GM18951 (cell line): ENCODE measurements at regions not wholly inside any gene's neighbourhood (a gene's known extent, or its start where the extent isn't known, plus 50 kb on each side); places are given as distances from the start of the nearest gene placed in this dataset.

Source experiments
- POLR2A ChIP-seq: IDR thresholded peaks from 4 replicates; pipeline ENCODE4 v1.6.1; 2011; ENCODE audit warnings: mild to moderate bottlenecking; ENCODE audit not compliant: insufficient read length, insufficient read depth; ENCODE audit errors: extremely low read depth
- in situ Hi-C: fragments of 300-500 bp; cut with MboI; formaldehyde crosslinking; loops from one replicate; pipeline ENCODE4 v1.12.0; 2022; ENCODE audit warnings: low sequenced_read_pairs, mixed read lengths, inconsistent platforms; ENCODE audit not compliant: unreplicated experiment

DNA sequence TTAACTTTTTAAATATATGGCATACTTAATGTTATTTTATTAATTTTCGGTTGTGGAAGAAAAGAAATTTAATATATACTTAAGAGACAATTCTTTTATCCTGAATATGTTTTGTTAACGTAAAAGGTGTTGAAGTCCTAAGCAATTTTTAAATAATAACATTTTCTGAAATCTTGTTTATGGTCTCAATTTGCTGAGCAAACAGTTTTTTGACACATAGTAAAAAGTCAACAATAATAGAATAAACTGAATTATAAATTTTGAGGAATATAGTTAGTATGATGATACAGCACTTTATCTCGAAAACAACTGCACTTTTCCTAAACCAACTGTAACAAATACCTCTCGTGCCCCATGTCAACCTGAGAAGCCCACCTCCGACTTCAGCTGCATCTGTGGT lies 229.8 kb upstream of the TARS1 start:
- TF ChIP-seq POLR2A: no peak
- in situ Hi-C loops: no loop called here

DNA sequence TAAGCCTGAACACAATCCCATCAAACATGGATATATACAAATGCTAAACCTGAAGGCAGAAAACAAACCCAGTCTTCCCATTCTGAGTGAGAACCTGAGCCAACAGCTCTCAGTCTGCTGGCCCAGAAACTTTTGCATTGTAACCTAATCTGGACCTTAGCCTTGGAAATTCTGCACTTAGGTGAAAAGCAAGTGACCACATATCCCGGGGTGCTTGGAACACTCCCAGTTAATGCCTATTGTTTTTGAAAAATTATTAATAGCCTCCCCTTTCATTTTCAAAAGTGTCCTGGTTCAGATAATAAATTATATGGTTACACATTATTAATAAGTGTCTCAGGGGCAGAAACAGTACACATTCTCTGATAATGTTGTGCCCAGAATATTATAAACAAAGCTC lies 228.3 kb upstream of the TARS1 start:
- no peak for TF ChIP-seq POLR2A
- in situ Hi-C loops: no loop called here

DNA sequence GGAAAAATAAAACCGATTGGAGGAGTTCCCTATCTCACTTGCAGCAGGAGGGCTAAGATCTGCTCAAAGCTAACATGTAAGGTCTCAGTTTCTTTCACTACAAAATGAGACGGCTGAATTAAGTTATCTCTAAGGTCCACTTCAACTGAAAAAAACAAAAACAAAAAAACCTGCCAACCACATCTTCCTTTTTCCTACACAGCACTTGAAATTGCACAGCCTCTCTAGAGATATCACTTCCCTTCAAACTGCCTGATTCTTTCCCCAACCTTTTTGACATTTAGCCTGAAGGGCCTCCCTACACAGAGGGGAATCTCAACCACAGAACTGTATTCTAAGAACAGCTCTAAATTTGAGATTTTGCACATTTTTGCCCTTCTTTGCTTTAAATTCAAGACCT lies 227.9 kb upstream of the TARS1 start:
- in situ Hi-C loops: no loop called here
- no peak for TF ChIP-seq POLR2A

DNA sequence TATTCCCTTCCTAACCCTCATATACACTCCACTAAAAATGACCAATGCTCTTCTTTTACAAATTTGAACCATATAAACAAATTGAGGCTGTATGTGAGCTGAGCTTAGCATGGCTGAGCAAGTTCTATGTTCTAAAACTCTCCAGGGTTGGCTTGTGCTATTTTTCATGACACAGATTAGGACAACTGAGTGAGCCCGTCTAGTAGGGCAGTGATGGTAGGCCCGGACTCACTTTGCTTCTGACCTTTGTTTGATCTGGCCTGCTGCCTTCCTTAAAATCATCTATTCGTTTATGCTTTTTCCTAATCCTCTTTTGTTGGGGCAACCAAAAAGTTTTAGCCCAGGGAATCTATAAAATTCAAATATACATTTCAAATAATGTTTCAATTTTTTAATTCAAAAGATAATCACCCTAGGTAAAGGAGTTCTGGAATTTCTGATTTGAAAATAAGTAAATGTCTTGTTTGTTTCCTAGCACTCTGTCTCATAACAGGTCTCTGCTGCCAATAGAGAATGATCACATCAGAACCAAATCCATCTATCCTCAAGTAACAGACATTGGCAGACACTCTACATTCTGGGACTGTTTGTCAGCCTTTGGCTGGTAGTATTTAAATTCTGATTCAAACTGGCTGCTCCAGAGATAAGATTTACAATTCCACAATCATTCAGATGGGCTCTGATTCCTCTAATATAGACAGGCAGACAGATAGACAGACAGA lies 217.0 kb upstream of the TARS1 start:
- in situ Hi-C loops: no loop called here
- no peak for TF ChIP-seq POLR2A

DNA sequence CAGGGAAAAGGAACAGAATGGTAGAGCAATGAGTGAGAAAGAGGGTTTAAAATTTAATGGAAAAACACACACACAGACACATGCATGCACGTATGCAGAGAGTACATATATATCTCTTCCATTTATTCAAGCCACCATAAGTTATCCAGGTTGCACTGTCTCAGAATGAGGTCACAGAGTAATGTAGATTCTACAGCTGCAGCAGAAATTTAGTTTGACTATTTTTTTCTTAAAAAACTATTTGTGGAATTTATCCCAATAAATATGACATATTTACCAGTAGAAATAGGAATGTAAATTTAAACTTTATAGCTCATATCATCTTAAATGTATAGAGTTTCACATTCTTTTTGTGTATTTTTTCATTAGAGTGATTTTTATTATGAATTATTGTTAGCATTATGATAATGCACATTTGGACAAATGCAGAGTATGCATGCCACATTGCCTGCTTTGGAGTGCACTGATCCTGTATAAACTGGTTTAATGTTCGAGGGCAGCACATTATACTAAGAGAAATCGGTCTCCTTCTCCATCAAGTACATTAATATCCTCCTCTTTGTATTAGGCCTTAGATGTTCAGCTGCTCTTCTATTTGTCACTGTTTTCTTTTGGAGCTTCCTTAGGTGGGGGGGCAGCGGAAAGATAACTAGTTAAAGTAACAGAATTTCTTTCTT lies 216.3 kb upstream of the TARS1 start:
- no peak for TF ChIP-seq POLR2A
- in situ Hi-C loops: no loop called here

DNA sequence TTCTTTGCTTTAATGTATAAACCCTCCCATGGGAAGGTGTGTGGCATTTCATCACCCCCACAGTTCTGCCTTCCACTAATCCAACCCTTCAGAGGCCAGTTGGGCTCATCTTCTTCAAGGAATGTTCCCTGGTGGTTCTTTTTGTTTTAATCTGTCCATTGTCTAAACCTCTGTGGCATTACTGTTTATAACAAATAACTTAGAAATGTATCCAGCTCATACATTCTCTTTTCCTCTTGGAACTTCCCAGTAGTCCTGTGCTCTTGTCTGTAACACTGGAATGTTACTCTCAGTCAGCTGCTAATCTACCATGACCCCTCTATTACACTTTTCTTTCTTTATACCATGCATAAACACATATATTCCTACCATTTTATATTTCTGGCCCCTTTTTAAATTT lies 213.5 kb upstream of the TARS1 start:
- in situ Hi-C loops: no loop called here

DNA sequence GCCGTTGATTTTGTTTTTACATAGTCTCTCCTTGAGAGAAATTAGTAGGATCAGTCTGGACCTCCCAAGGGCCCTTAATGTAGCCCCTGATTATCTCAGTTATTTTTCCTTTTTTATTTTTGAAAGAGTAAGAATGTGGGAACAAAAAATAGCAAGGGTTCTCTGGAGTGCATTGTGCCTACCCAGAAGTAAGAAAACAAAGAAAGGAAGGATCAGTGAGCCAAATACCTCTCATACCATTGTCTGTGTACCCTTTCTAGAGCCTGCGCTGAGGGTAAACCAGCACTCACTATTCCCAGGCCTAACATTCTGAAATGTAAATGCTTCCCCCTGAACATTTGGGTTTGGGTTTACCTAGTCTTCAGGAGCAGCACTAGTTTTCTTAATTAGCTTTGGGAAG lies 213.0 kb upstream of the TARS1 start:
- in situ Hi-C loops: no loop called here
- TF ChIP-seq POLR2A: no peak

More for the DNA sequence above, 213.5 kb upstream of the TARS1 start:
- no peak for TF ChIP-seq POLR2A

DNA sequence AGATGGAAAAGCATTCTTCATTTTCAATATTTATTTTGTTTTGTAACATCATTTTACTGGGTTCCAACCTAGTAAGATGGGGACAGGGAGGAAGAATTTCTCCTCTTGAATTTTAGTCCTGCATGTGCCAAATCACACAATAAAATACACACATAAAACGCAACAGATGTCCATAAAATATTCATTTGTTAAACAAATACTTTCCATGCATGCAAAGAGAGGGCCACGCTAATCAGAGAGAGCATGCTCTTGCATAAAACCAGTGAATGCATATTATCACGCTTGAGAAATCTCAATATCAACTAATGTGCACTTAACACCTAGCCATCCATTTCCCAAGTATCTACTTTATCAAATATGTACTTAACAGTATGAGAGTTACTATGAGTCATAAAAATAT lies 212.6 kb upstream of the TARS1 start:
- in situ Hi-C loops: no loop called here
- no peak for TF ChIP-seq POLR2A

DNA sequence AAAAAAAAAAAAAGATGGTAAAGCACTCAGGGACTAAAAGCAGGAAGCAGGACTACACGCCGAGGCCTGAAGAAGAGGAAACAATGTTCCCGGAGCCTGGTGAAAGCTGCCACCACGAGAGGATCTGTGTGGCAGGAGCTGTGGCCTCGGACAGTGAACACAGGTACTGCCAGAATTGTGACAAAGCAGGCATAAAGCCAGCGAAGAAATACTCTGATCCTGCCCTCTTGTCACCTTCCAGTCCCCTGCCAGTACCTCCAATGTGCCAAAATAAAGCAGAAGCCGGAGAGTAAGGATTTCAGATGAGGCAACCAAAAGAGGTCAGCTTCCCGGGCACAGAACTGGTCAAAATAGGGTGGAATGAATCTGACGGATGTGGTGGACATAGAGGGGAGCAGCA lies 211.5 kb upstream of the TARS1 start:
- in situ Hi-C loops: no loop called here
- TF ChIP-seq POLR2A: no peak

DNA sequence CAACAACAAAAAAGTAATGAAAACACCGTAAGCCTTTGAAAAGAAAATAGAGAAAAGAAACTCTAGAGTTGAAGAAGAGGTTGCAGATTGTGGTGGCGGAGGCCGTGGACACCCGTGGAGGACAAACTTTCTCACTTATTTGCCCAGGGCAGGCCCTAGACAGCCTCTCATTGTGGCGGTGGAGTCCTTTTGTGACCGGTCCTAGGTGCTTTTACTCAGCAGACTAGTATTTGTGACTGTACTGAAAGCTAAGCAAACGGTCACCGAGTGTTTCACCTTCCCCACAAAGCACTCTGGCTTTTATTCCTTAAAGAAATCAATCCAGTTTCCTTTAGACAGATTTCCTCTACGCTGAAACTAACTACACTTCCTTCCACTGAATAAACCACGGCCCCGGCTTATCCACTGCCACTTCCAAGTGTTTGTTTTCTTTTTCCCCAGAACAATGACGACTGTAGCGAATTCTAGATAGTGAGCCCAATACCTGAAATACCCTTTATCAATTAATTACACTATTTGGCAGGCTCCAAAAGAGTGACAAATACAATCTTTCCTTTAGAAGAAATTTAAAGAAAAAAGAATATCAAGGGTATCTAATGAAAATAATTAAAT lies 210.2 kb upstream of the TARS1 start:
- TF ChIP-seq POLR2A: no peak
- in situ Hi-C loops: no loop called here

DNA sequence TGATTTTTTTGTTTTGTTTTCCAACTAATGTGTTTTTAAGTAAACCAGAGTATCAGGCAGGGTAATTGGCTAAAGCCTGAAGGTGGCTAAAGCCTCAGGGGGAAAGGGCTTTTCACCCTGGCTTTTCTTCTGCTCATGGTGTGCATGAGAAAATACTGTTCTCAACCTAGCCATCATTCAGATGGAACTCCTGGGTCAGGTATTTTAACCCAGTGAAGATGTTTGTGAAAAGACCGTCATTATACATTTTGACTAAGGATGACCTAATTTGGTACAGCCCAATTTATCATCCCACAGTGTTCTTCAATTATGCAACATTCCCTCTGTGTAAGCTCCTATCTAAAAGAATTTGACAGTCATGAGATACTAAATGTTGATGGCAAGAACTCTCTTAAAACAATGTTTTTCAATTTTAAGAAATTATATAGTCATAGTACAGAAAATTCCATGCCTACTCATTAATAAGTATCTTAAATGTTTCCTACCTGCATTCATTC lies 209.5 kb upstream of the TARS1 start:
- no peak for TF ChIP-seq POLR2A
- in situ Hi-C loops: no loop called here

DNA sequence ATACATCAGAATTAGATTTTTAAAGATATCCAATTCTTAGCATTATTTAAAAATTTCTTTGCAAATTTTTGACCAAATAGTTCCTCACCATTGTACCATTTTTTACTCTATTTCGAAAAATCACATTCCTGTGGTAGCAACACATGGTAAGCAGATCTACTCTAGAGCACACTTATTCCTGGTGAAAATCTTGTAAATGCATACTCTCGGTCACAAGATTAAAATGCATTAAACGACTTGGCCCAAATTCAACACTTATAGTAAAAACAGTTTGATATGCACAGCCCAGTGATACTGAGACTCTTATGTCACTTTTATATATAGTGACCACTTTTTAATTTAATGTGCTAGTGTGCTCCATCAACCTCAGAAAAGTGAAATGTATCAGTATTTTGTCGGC lies 208.8 kb upstream of the TARS1 start:
- no peak for TF ChIP-seq POLR2A
- in situ Hi-C loops: no loop called here

DNA sequence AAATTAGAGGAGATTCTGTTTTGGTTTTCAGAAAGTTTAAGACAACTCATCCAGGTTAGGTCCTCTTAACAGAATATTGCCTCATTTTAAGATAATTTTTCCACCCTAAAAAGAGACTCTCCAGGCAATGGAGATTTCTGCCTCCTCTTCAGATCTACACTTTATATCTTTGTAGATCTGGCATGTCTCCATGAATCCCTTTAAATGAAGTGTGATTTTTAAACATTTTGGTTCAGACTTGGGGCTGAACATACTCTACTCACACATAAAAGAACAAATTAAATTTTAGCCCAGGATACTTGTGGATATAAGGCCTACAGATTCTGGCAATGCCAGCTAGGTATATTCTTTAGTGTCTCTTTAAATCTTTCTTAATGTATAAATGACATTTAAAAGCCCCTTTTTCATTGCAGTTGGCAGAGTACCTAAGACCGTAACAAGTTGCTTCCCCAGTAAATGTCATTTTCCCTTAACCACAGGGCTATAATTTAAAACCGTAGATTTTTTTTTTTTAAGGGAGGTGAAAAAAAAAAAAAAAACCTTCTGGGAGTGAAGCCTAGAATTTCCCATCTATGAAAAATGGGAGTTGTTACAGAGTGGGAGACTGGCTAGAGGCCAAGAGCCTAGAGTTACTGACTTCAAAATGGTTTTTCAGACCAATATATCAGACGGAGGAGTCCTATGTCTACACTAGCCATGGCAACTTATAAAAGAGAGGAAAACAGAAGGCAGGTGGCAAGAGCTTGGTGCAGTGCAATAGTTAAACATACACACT lies 207.8 kb upstream of the TARS1 start:
- in situ Hi-C loops: no loop called here

More for the DNA sequence above, 207.8 kb upstream of the TARS1 start:
- no peak for TF ChIP-seq POLR2A
